GM21390 (cell line): ENCODE measurements at regions not wholly inside any gene's neighbourhood (a gene's known extent, or its start where the extent isn't known, plus 50 kb on each side); places are given as distances from the start of the nearest gene placed in this dataset.
"Not testable (repeated sequence)": the region's sequence is repeated elsewhere in the genome, so short reads cannot be mapped to it uniquely, and the experiment has no call there.

Source experiments
- ATAC-seq: cut with Tn5 transposase; IDR thresholded peaks from one replicate; pipeline ENCODE4 v1.9.1; 2021; ENCODE audit not compliant: unreplicated experiment

DNA sequence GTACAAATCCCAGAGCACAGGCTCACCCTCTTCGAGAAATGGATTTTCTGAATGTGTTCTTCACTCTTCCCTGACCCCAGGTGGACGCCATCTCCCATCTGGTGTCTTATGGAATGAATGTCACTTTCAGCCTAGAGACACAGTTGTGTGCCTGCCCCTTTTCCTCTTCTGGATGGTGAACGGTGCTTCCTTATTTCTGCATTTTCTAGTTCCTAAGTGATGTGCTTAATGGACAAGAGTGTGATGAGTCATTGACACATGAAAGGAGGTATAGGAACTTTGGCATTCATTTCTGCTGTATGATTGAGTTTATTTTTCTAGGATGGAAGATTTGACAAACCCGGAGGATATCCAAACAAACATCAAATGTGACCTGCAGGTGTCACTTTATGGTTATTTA is 114.9 kb upstream of the PTPN20 start:
- ATAC-seq, result not testable (repeated sequence)

DNA sequence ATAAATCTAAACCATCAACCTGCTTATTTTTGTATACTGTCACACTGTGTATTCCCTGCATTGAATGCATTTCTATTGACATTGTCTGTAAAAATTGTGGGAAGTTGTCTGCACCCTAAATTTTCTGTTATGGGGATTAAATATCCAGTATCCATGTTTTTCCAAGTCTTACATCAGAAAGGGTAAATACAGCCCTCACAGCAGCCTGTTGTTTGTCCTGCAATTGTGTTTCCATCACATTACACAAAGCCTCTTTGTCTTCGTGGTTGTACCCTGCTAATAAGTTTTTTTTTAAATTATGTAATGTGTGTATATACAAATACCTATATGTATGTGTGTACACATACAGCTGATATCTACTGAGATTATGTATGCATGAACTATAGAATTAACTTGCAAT is 109.2 kb upstream of the PTPN20 start:
- not testable (repeated sequence) for ATAC-seq

GRCh38 chr10:46803082-46803481 is 108.1 kb upstream of the PTPN20 start:
- not testable (repeated sequence) for ATAC-seq

DNA sequence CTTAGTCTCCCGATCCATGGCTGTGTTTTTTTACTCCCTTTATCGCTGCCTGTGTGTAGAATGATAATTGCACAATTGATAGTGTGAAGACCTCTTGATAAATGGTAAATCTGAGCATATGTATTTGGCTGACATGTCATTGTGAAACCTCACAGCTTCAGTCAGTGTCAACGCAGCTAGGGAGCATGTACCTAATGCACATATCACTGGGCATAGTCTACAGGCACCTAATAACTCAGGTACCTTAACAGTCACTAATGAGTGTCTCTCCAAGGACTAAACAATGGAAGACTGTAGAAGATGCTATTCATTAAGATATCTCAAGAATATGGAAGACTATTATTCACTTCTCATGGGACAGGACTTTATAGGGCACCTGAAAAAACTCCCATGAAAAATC is 101.0 kb upstream of the PTPN20 start:
- ATAC-seq, result not testable (repeated sequence)

DNA sequence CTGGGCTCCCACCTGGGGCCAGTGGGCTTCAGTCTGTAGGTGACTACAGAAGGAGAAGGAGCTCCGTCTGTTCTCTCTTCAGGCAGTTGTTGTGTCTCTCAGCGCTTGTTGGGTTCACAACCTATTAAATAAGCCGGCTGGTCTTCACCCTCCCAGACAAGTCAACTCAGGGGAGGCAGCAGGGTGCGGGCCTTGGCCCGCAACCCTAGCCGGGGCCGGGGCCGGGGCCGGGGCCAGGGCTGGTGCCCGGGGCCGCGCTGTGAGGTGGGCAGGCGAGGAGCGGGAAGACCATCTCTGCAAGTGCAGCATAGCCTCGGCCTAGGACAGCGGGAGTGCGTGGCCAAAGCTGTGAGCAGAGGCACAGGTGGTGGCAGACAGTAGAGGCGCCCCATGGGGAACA is 95.1 kb upstream of the PTPN20 start:
- ATAC-seq, result not testable (repeated sequence)

- not testable (repeated sequence) for ATAC-seq
Measured at GRCh38 chr10:46840393-46841050, 70.7 kb upstream of the PTPN20 start.

- ATAC-seq, result not testable (repeated sequence)
Measured at GRCh38 chr10:46841051-46841593, 70.1 kb upstream of the PTPN20 start.

DNA sequence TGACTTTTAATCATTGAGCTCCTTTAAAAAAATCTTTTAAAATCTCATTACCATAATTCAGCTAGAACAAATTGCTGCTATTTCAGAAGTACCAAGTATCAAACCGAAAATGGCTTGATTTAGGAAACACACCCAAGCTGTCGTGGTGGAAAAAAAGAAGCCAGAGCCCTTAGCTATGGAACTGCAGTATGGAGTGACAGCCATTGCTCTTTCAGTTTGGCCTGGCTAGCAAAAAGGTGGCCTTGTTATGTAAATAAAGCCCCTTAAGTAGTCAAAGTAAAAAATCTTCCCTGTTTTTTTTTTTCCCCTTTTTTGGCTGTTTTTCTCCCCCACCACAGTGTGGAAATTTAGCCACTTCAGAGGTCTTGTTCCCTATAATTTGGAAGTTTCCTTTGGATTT is 66.0 kb upstream of the PTPN20 start:
- ATAC-seq, result not testable (repeated sequence)

GRCh38 chr10:46845640-46846039 is 65.6 kb upstream of the PTPN20 start:
- not testable (repeated sequence) for ATAC-seq

DNA sequence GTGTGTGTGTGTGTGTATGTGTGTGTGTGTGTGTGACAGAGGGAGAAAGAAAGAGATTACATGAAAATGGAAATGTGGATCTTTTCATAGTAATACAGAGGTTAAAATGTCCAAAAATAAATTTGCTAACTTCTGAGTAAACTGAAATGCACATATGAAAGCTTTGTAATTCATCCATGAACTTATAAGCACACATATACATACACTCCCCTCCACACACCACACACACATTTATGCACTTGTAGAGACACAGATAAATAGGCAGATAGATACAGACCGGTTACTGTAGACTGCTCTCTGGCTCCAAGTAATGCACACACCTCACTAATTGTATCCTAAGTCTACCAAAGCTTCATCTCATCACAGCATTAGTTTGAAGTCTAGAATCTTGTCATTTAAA is 50.5 kb upstream of the PTPN20 start:
- not testable (repeated sequence) for ATAC-seq
